IMR-90 (cell line): ENCODE measurements at regions not wholly inside any gene's neighbourhood (a gene's known extent, or its start where the extent isn't known, plus 50 kb on each side); places are given as distances from the start of the nearest gene placed in this dataset.

Experiments used
- ATAC-seq: fragments of 200-7000 bp; cut with Tn5 transposase; 2 replicates; pipeline ENCODE4 v1.9.1; 2020; ENCODE audit warnings: low read depth, mild to moderate bottlenecking, moderate library complexity
- BruUV-seq: library from RNA; stranded (reverse); fragments of 400-500 nt; replicated peaks from 2 replicates; lab custom pipeline; 2021; lab: Mats Ljungman, UMichigan
- CTCF ChIA-PET: fragments of 300-600 bp; formaldehyde crosslinking; extraction: SDS; loops from one replicate; lab custom pipeline; 2021; ENCODE audit warnings: antibody characterized with exemption; lab: Yijun Ruan, JAX
- POLR2A ChIA-PET: fragments of 300-600 bp; sonication (Branson Sonifier 250); formaldehyde crosslinking; loops from one replicate; lab custom pipeline; 2022; ENCODE audit warnings: antibody characterized with exemption; ENCODE audit not compliant: unreplicated experiment; lab: Charles Lee
- DNase-seq: peaks from one replicate; pipeline ENCODE4 v3.0.0; 2013
- H2AFZ ChIP-seq: replicated peaks from 2 replicates; pipeline ENCODE3; 2013; ENCODE audit warnings: low read length, mild to moderate bottlenecking; ENCODE audit not compliant: poor library complexity
- H2AK5ac ChIP-seq: 2 replicates; pipeline ENCODE4 v1.6.1; 2013; ENCODE audit warnings: low read depth, low read length, inconsistent platforms
- H2AK9ac ChIP-seq: replicated peaks from 2 replicates; pipeline ENCODE3; 2013; ENCODE audit warnings: mild to moderate bottlenecking, low read depth, low read length, moderate library complexity; ENCODE audit not compliant: poor library complexity
- H2BK120ac ChIP-seq: 2 replicates; pipeline ENCODE4 v1.6.1; 2013; ENCODE audit warnings: low read depth, low read length, inconsistent platforms
- H2BK15ac ChIP-seq: 3 replicates; pipeline ENCODE4 v1.6.1; 2013; ENCODE audit warnings: low read depth, low read length, inconsistent platforms
- H2BK20ac ChIP-seq: 2 replicates; pipeline ENCODE4 v1.6.1; 2013; ENCODE audit warnings: low read depth, mild to moderate bottlenecking, inconsistent platforms, low read length, moderate library complexity
- H2BK5ac ChIP-seq: 2 replicates; pipeline ENCODE4 v1.6.1; 2013; ENCODE audit warnings: mild to moderate bottlenecking, low read depth, low read length, inconsistent platforms; ENCODE audit not compliant: poor library complexity, severe bottlenecking
- H3K14ac ChIP-seq: replicated peaks from 2 replicates; pipeline ENCODE4 v1.6.1; 2013; ENCODE audit warnings: low read depth, low read length, inconsistent platforms
- H3K18ac ChIP-seq: 2 replicates; pipeline ENCODE4 v1.6.1; 2013; ENCODE audit warnings: low read depth, low read length, control low read depth
- H3K23ac ChIP-seq: 2 replicates; pipeline ENCODE4 v1.6.1; 2013; ENCODE audit warnings: low read depth, low read length, inconsistent platforms
- H3K27ac ChIP-seq: 2 replicates; pipeline ENCODE4 v1.5.1; 2013; ENCODE audit warnings: mild to moderate bottlenecking, control low read depth, low read length; ENCODE audit not compliant: insufficient read depth
- H3K27me3 ChIP-seq: 2 replicates; pipeline ENCODE4 v1.6.1; 2013; ENCODE audit warnings: low read length; ENCODE audit not compliant: control insufficient read depth, insufficient read depth
- H3K36me3 ChIP-seq: 2 replicates; pipeline ENCODE4 v1.6.1; 2013; ENCODE audit warnings: low read length, mixed read lengths; ENCODE audit not compliant: control insufficient read depth, insufficient read depth
- H3K4ac ChIP-seq: 2 replicates; pipeline ENCODE4 v1.6.1; 2013; ENCODE audit warnings: low read depth, low read length, inconsistent platforms
- H3K4me1 ChIP-seq: 2 replicates; pipeline ENCODE4 v1.6.1; 2013; ENCODE audit warnings: low read length, mixed read lengths; ENCODE audit not compliant: control insufficient read depth, insufficient read depth
- H3K4me2 ChIP-seq: 2 replicates; pipeline ENCODE4 v1.6.1; 2013; ENCODE audit warnings: low read depth, mild to moderate bottlenecking, control low read depth, low read length, moderate library complexity
- H3K4me3 ChIP-seq: 2 replicates; pipeline ENCODE4 v1.5.1; 2013; ENCODE audit warnings: low read depth, mild to moderate bottlenecking, control low read depth, low read length, moderate library complexity; ENCODE audit not compliant: insufficient read depth
- H3K56ac ChIP-seq: 2 replicates; pipeline ENCODE4 v1.6.1; 2013; ENCODE audit warnings: low read length, inconsistent platforms; ENCODE audit not compliant: insufficient read depth; ENCODE audit errors: extremely low read depth
- H3K79me1 ChIP-seq, 2 experiments: 2 replicates each; pipeline ENCODE4 v1.6.1; 2013; ENCODE audit warnings: low read length in 2 of 2, inconsistent platforms in 1 of 2, low read depth in 1 of 2
- H3K9ac ChIP-seq: 2 replicates; pipeline ENCODE4 v1.6.1; 2013; ENCODE audit warnings: low read depth, low read length, control low read depth
- H3K9me1 ChIP-seq: 2 replicates; pipeline ENCODE4 v1.6.1; 2013; ENCODE audit warnings: low read length, inconsistent platforms; ENCODE audit not compliant: insufficient read depth
- H3K9me3 ChIP-seq: 2 replicates; pipeline ENCODE4 v1.6.1; 2013; ENCODE audit warnings: low read length; ENCODE audit not compliant: control insufficient read depth, insufficient read depth
- H4K20me1 ChIP-seq: 2 replicates; pipeline ENCODE4 v1.6.1; 2013; ENCODE audit warnings: low read length, inconsistent platforms; ENCODE audit not compliant: insufficient read depth
- H4K5ac ChIP-seq: 2 replicates; pipeline ENCODE4 v1.6.1; 2013; ENCODE audit warnings: mild to moderate bottlenecking, low read depth, low read length, control low read depth
- H4K8ac ChIP-seq, 2 experiments: 2 replicates each; pipeline ENCODE4 v1.6.1; 2013; ENCODE audit warnings: low read depth in 2 of 2, low read length in 2 of 2, control low read depth in 1 of 2, inconsistent platforms in 1 of 2
- H4K91ac ChIP-seq: 2 replicates; pipeline ENCODE4 v1.6.1; 2013; ENCODE audit warnings: low read depth, low read length, inconsistent platforms; ENCODE audit not compliant: insufficient read depth
- CEBPB ChIP-seq: IDR thresholded peaks from 2 replicates; pipeline ENCODE4 v1.6.1; 2012; ENCODE audit warnings: low read depth, low read length, improper control_type of control experiment
- CHD1 ChIP-seq: IDR thresholded peaks from 2 replicates; pipeline ENCODE4 v1.6.1; 2012; ENCODE audit warnings: low read depth, low read length, improper control_type of control experiment
- CTCF ChIP-seq: conservative IDR thresholded peaks from 2 replicates; pipeline ENCODE4 v1.5.1; 2012; ENCODE audit warnings: mild to moderate bottlenecking, low read depth, low read length, improper control_type of control experiment
- MXI1 ChIP-seq: IDR thresholded peaks from 2 replicates; pipeline ENCODE4 v1.6.1; 2012; ENCODE audit warnings: low read depth, mild to moderate bottlenecking, low read length, moderate library complexity, borderline replicate concordance
- NFE2L2 ChIP-seq: fragments of 150-350 bp; IDR thresholded peaks from 2 replicates; pipeline ENCODE4 v1.6.1; 2016; ENCODE audit warnings: low read depth, mild to moderate bottlenecking, low read length
- RAD21 ChIP-seq: IDR thresholded peaks from 2 replicates; pipeline ENCODE4 v1.6.1; 2012; ENCODE audit warnings: low read length, improper control_type of control experiment
- RCOR1 ChIP-seq: IDR thresholded peaks from 2 replicates; pipeline ENCODE4 v1.6.1; 2012; ENCODE audit warnings: mild to moderate bottlenecking, low read length, improper control_type of control experiment; ENCODE audit not compliant: insufficient replicate concordance
- SMC3 ChIP-seq: fragments of 150-350 bp; IDR thresholded peaks from 2 replicates; pipeline ENCODE4 v1.6.1; 2016; ENCODE audit warnings: low read depth, mild to moderate bottlenecking, antibody characterized with exemption, low read length, moderate library complexity
- WGBS, 2 experiments: methylation state at CpG; one replicate each; pipeline versions ENCODE4 v1.1.5 to v1.1.7; 2013; ENCODE audit warnings: missing lambda C conversion rate in 2 of 2; ENCODE audit not compliant: insufficient read length in 1 of 2; ENCODE audit errors: extremely low coverage in 2 of 2; 5-methylcytosine and 5-hydroxymethylcytosine counted together
- dilution Hi-C: fragments of 300-500 bp; cut with HindIII; formaldehyde crosslinking; loops from one replicate; pipeline ENCODE4 v1.14.3; 2018; ENCODE audit warnings: low sequenced_read_pairs; ENCODE audit not compliant: unreplicated experiment
- in situ Hi-C: fragments of 300-500 bp; cut with MboI; formaldehyde crosslinking; loops from 3 replicates; pipeline ENCODE4 v1.14.3; 2019; ENCODE audit warnings: low sequenced_read_pairs, inconsistent platforms, mixed read lengths
- intact Hi-C: fragments of 100-400 bp; cut with micrococcal nuclease; formaldehyde crosslinking; loops from 2 replicates; pipeline ENCODE4 v1.10.0; 2022

DNA sequence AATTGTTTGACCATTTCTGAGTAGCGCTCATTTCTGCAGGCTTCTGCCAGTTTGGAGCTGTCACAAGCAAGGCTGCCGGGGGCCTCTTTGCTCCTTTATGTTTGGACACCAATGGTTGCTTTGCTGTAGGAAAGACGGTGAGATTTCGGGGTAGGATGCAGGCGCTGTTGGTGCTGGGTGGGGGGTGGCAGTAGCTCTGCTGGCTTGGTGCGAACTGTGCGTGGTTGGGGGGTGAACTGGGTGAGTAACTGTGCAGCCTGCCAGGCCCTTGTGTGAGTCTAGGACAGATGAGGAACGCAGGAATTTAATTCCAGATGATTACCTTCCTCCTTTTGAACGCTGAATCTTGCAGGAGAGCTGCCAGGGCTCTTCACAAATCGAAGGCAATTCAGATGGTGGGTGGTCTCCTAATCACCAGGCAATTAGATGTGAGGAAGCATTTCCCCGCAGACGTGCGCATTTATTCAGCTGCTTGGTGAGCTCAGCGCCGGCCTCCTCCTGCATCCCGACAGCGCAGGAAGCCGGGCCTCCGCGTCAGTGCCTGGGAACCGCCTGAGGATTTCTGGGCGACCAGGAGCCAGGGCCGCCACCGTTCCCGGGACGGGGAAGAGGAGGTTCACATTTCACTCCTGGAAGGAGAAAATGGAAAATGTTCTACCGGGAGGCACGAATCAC is 154.4 kb downstream of the FOXL1 start:
- Histone ChIP-seq H4K5ac (no peak overlapping the region), H2BK15ac (no peak overlapping the region), H2AFZ (peak overlapping the region; percentile 85), H3K4ac (0 out of 2 replicates have a peak overlapping the region, but pooled peaks have one; percentile 22), H3K4me3 (no peak overlapping the region), H2BK20ac (peak overlapping the region; percentile 58; the same call in 1 of the 2 replicates), H3K9me1 (no peaks in the 10 kb centered on the region), H4K91ac (no peak overlapping the region), H3K56ac (no peak overlapping the region), H4K8ac (no peak overlapping the region; a peak in 1 of 4 replicates), H2AK5ac (no peak overlapping the region), H2BK120ac (peak overlapping the region; percentile 64), H3K36me3 (no peaks in the 10 kb centered on the region), H3K79me1 (no peaks in the 10 kb centered on the region), H3K14ac (no peak overlapping the region), H4K20me1 (no peaks in the 10 kb centered on the region), H2AK9ac (peak overlapping the region; percentile 42), H3K23ac (0 out of 2 replicates have a peak overlapping the region, but pooled peaks have one; percentile 61), H3K9me3 (peaks cover 4% of the 10 kb centered on the region), H3K9ac (no peak overlapping the region), H3K27ac (no peak overlapping the region), H3K4me1 (peaks cover 2% of the 10 kb centered on the region; the same call in 1 of the 2 replicates), H2BK5ac (no peak overlapping the region), H3K27me3 (peaks cover 37% of the 10 kb centered on the region), H3K18ac (no peak overlapping the region), H3K4me2 (peak overlapping the region; percentile 59; the same call in 1 of the 2 replicates)
- ChIA-PET CTCF (no interaction called here), POLR2A (no interaction called here)
- peak; percentile 53 for ATAC-seq
- 38% methylated on average over 6 of the region's 28 CpGs; no CpG with 5 or more reads in 1 of the 2 experiments for WGBS, 2 experiments
- DNase-seq = peak; percentile 53
- TF ChIP-seq CEBPB (no peak), NFE2L2 (no peak), RCOR1 (no peak), CHD1 (no peak), RAD21 (no peak), SMC3 (no peak), MXI1 (no peak), CTCF (no peak)
- no TSS peak for BruUV-seq
- in situ Hi-C loops (no loop called here), dilution Hi-C loops (no loop called here), intact Hi-C loops (no loop called here)
